ENCODE measurements at regions not wholly inside any gene's neighbourhood (a gene's known extent, or its start where the extent isn't known, plus 50 kb on each side); places are given as distances from the start of the nearest gene placed in this dataset.

DNA sequence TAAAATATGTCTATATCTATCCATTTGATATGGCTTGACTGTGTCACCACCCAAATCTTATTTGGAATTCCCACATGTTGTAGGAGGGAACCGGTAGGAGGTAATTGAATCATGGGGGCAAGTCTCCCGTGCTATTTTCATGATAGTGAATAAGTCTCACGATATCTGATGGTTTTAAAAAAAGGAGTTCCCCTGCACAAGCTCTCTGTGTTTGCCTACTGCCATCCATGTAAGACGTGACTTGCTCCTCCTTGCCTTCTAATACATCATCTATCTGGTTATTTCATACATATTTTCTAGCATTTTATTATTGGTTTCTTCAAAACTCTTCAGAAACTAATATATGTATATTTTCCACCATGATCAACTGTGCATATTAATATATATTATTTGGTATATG lies 57.3 kb upstream of the AMZ2 start:
- Histone ChIP-seq H4K91ac (ENCODE audit: low read length) (no peak overlapping the region), H3K9me3 (ENCODE audit: control insufficient read depth, low read length) (no peaks in the 10 kb centered on the region), H3K18ac (ENCODE audit: low read depth in 1 of 2, low read length in 2 of 2) (no peak overlapping the region), H3K4me1 (ENCODE audit: control insufficient read depth, insufficient read depth, low read depth, low read length) (no peaks in the 10 kb centered on the region), H3K4ac (ENCODE audit: low read depth in 1 of 2, low read length in 2 of 2) (no peak overlapping the region), H4K8ac (ENCODE audit: low read length) (no peak overlapping the region), H3K36me3 (ENCODE audit: control insufficient read depth in 1 of 2, insufficient read depth in 2 of 2, low read depth in 1 of 2, low read length in 2 of 2) (no peaks in the 10 kb centered on the region), H3K27ac (ENCODE audit: low read length, poor library complexity, severe bottlenecking) (no peak overlapping the region), H2BK12ac (ENCODE audit: low read length in 2 of 2) (no peak overlapping the region), H2BK120ac (ENCODE audit: low read depth, low read length) (no peak overlapping the region), H3K79me1 (replicated peaks; ENCODE audit: low read length, poor library complexity, severe bottlenecking) (no peaks in the 10 kb centered on the region), H2BK15ac (ENCODE audit: low read depth, poor library complexity, severe bottlenecking) (no peak overlapping the region), H2AK5ac (ENCODE audit: low read length, severe bottlenecking) (no peak overlapping the region), H3K4me3 (ENCODE audit: insufficient read depth in 1 of 2, low read depth in 1 of 2, low read length in 2 of 2) (no peak overlapping the region), H3K14ac (ENCODE audit: low read length in 2 of 2) (no peak overlapping the region), H2BK5ac (ENCODE audit: low read depth, low read length, poor library complexity, severe bottlenecking) (no peak overlapping the region), H2AFZ (ENCODE audit: low read depth, low read length) (no peak overlapping the region), H3K27me3 (ENCODE audit: control insufficient read depth in 1 of 2, insufficient read depth in 1 of 2, low read length in 2 of 2) (peaks cover 6 to 12% of the 10 kb centered on the region in 2 experiments), H3K23ac (ENCODE audit: low read length in 2 of 2) (no peak overlapping the region), H3K4me2 (ENCODE audit: low read length, poor library complexity, severe bottlenecking) (no peak overlapping the region), H3K9ac (ENCODE audit: low read length) (no peak overlapping the region)
- no peak for DNase-seq
- WGBS = 79% methylated on average over 4 of the region's 4 CpGs

- Histone ChIP-seq H2BK120ac (ENCODE audit: low read depth, low read length) (no peak overlapping the region), H3K36me3 (ENCODE audit: control insufficient read depth in 1 of 2, insufficient read depth in 2 of 2, low read depth in 1 of 2, low read length in 2 of 2) (peaks cover 0 to 3% of the 10 kb centered on the region in 2 experiments), H3K14ac (ENCODE audit: low read length in 2 of 2) (no peak overlapping the region), H2AFZ (ENCODE audit: low read depth, low read length) (no peak overlapping the region), H3K23ac (ENCODE audit: low read length in 2 of 2) (no peak overlapping the region), H3K4me2 (ENCODE audit: low read length, poor library complexity, severe bottlenecking) (peak overlapping the region; percentile 79), H3K4ac (ENCODE audit: low read depth in 1 of 2, low read length in 2 of 2) (no peak overlapping the region), H4K8ac (ENCODE audit: low read length) (peak overlapping the region; percentile 77), H2BK5ac (ENCODE audit: low read depth, low read length, poor library complexity, severe bottlenecking) (no peak overlapping the region), H3K4me1 (ENCODE audit: control insufficient read depth, insufficient read depth, low read depth, low read length) (peaks cover 34% of the 10 kb centered on the region), H3K27me3 (ENCODE audit: control insufficient read depth in 1 of 2, insufficient read depth in 1 of 2, low read length in 2 of 2) (peaks cover 54 to 61% of the 10 kb centered on the region in 2 experiments), H3K9ac (ENCODE audit: low read length) (no peak overlapping the region), H2AK5ac (ENCODE audit: low read length, severe bottlenecking) (no peak overlapping the region), H3K79me1 (replicated peaks; ENCODE audit: low read length, poor library complexity, severe bottlenecking) (no peaks in the 10 kb centered on the region), H4K91ac (ENCODE audit: low read length) (no peak overlapping the region), H3K4me3 (ENCODE audit: insufficient read depth in 1 of 2, low read depth in 1 of 2, low read length in 2 of 2) (no peak overlapping the region), H3K27ac (ENCODE audit: low read length, poor library complexity, severe bottlenecking) (no peak overlapping the region), H2BK15ac (ENCODE audit: low read depth, poor library complexity, severe bottlenecking) (no peak overlapping the region), H2BK12ac (ENCODE audit: low read length in 2 of 2) (no peak overlapping the region), H3K18ac (ENCODE audit: low read depth in 1 of 2, low read length in 2 of 2) (peak overlapping the region in 1 of 2 experiments; percentile 16), H3K9me3 (ENCODE audit: control insufficient read depth, low read length) (no peaks in the 10 kb centered on the region)
- 7% methylated on average over 23 of the region's 27 CpGs for WGBS
- no peak for DNase-seq
Observed at GRCh38 chr17:68195667-68196393, 52.0 kb upstream of the AMZ2 start.

GRCh38 chr17:68196394-68197090 lies 51.3 kb upstream of the AMZ2 start:
- no peak overlapping the region for H3K14ac ChIP-seq (ENCODE audit: low read length in 2 of 2)
- H3K4ac ChIP-seq (ENCODE audit: low read depth in 1 of 2, low read length in 2 of 2) = no peak overlapping the region
- no peak overlapping the region for H2BK5ac ChIP-seq (ENCODE audit: low read depth, low read length, poor library complexity, severe bottlenecking)
- H3K79me1 ChIP-seq (replicated peaks; ENCODE audit: low read length, poor library complexity, severe bottlenecking) = no peaks in the 10 kb centered on the region
- H2BK12ac ChIP-seq (ENCODE audit: low read length in 2 of 2) = no peak overlapping the region
- peak overlapping the region in 1 of 2 experiments; percentile 79 for H3K23ac ChIP-seq (ENCODE audit: low read length in 2 of 2)
- peak overlapping the region in 1 of 2 experiments; percentile 16 for H3K18ac ChIP-seq (ENCODE audit: low read depth in 1 of 2, low read length in 2 of 2)
- H4K91ac ChIP-seq (ENCODE audit: low read length) = no peak overlapping the region
- H2AFZ ChIP-seq (ENCODE audit: low read depth, low read length) = no peak overlapping the region
- peaks cover 58 to 61% of the 10 kb centered on the region in 2 experiments for H3K27me3 ChIP-seq (ENCODE audit: control insufficient read depth in 1 of 2, insufficient read depth in 1 of 2, low read length in 2 of 2)
- H3K4me1 ChIP-seq (ENCODE audit: control insufficient read depth, insufficient read depth, low read depth, low read length) = peaks cover 36% of the 10 kb centered on the region
- peak overlapping the region; percentile 77 for H4K8ac ChIP-seq (ENCODE audit: low read length)
- DNase-seq = no peak
- H3K9me3 ChIP-seq (ENCODE audit: control insufficient read depth, low read length) = no peaks in the 10 kb centered on the region
- no peak overlapping the region for H2BK15ac ChIP-seq (ENCODE audit: low read depth, poor library complexity, severe bottlenecking)
- no peak overlapping the region for H3K9ac ChIP-seq (ENCODE audit: low read length)
- H3K4me3 ChIP-seq (ENCODE audit: insufficient read depth in 1 of 2, low read depth in 1 of 2, low read length in 2 of 2) = peak overlapping the region in 1 of 2 experiments; percentile 22
- no peak overlapping the region for H2BK120ac ChIP-seq (ENCODE audit: low read depth, low read length)
- 2% methylated on average over 56 of the region's 63 CpGs for WGBS
- peak overlapping the region; percentile 79 for H3K4me2 ChIP-seq (ENCODE audit: low read length, poor library complexity, severe bottlenecking)
- H3K36me3 ChIP-seq (ENCODE audit: control insufficient read depth in 1 of 2, insufficient read depth in 2 of 2, low read depth in 1 of 2, low read length in 2 of 2) = peaks cover 0 to 3% of the 10 kb centered on the region in 2 experiments
- no peak overlapping the region for H3K27ac ChIP-seq (ENCODE audit: low read length, poor library complexity, severe bottlenecking)
- no peak overlapping the region for H2AK5ac ChIP-seq (ENCODE audit: low read length, severe bottlenecking)

Measured in mesenchymal stem cell (in vitro differentiated cells and primary cell).